C4-2B (cell line): ENCODE measurements at regions not wholly inside any gene's neighbourhood (a gene's known extent, or its start where the extent isn't known, plus 50 kb on each side); places are given as distances from the start of the nearest gene placed in this dataset.
"Not testable (repeated sequence)": the region's sequence is repeated elsewhere in the genome, so short reads cannot be mapped to it uniquely, and the experiment has no call there.

ENCODE experiments used
- ZFX ChIP-seq: fragments of 450-650 bp; IDR thresholded peaks from 2 replicates; pipeline ENCODE4 v1.6.1; 2017
- TF ChIP-seq, protein P1 (sequence below): fragments of 450-650 bp; conservative IDR thresholded peaks from 2 replicates; pipeline ENCODE4 v1.5.1; 2017; ENCODE audit warnings: mild to moderate bottlenecking

DNA sequence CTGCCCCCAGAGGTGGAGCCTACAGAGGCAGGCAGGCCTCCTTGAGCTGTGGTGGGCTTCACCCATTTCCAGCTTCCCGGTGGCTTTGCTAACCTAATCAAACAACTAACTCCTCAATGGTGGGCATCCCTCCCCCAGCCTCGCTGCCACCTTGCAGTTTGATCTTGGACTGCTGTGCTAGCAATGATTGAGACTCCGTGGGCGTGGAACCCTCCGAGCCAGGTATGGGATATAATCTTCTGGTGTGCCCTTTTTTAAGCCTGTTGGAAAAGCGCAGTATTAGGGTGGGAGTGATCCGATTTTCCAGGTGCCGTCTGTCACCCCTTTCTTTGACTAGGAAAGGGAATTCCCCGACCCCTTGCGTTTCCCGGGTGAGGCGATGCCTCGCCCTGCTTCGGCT lies 73.3 kb upstream of the CNTNAP2 start:
- TF ChIP-seq, protein P1, sequence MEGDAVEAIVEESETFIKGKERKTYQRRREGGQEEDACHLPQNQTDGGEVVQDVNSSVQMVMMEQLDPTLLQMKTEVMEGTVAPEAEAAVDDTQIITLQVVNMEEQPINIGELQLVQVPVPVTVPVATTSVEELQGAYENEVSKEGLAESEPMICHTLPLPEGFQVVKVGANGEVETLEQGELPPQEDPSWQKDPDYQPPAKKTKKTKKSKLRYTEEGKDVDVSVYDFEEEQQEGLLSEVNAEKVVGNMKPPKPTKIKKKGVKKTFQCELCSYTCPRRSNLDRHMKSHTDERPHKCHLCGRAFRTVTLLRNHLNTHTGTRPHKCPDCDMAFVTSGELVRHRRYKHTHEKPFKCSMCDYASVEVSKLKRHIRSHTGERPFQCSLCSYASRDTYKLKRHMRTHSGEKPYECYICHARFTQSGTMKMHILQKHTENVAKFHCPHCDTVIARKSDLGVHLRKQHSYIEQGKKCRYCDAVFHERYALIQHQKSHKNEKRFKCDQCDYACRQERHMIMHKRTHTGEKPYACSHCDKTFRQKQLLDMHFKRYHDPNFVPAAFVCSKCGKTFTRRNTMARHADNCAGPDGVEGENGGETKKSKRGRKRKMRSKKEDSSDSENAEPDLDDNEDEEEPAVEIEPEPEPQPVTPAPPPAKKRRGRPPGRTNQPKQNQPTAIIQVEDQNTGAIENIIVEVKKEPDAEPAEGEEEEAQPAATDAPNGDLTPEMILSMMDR, result not testable (repeated sequence)
- not testable (repeated sequence) for TF ChIP-seq ZFX
